Small intestine (tissue), 7 donors: ENCODE measurements at regions not wholly inside any gene's neighbourhood (a gene's known extent, or its start where the extent isn't known, plus 50 kb on each side); places are given as distances from the start of the nearest gene placed in this dataset.

Experiments used
- DNase-seq, 2 donors: peaks; one replicate each; pipeline versions ENCODE4 v3.0.0 to v3.0.0-alpha.2; 2013
- FAIRE-seq: peaks from 2 replicates; lab custom pipeline; 2012; peaks lifted over from hg19 to GRCh38; lab: Jason Lieb, UNC
- H3K27ac ChIP-seq, 3 donors: one replicate each; pipeline ENCODE4 v1.5.1; 2013; ENCODE audit warnings: low read length in 2 of 3, mild to moderate bottlenecking in 2 of 3, control low read depth in 1 of 3, inconsistent platforms in 1 of 3, low read depth in 1 of 3, moderate library complexity in 1 of 3
- H3K27me3 ChIP-seq, 3 donors: one replicate each; pipeline ENCODE4 v1.6.1; 2013; ENCODE audit warnings: low read length in 3 of 3, inconsistent platforms in 1 of 3; ENCODE audit not compliant: control insufficient read depth in 3 of 3, insufficient read depth in 3 of 3
- H3K36me3 ChIP-seq, 3 donors: one replicate each; pipeline ENCODE4 v1.6.1; 2013; ENCODE audit warnings: low read length in 3 of 3, inconsistent platforms in 1 of 3, low read depth in 1 of 3, mild to moderate bottlenecking in 1 of 3, moderate library complexity in 1 of 3; ENCODE audit not compliant: control insufficient read depth in 3 of 3, insufficient read depth in 2 of 3
- H3K4me1 ChIP-seq, 3 donors: one replicate each; pipeline ENCODE4 v1.6.1; 2013; ENCODE audit warnings: low read length in 2 of 3, inconsistent platforms in 1 of 3, low read depth in 1 of 3, mild to moderate bottlenecking in 1 of 3, moderate library complexity in 1 of 3; ENCODE audit not compliant: control insufficient read depth in 3 of 3, insufficient read depth in 2 of 3
- H3K4me3 ChIP-seq, 3 donors: one replicate each; pipeline ENCODE4 v1.5.1; 2013; ENCODE audit warnings: low read length in 3 of 3, control low read depth in 1 of 3, inconsistent platforms in 1 of 3, low read depth in 1 of 3, mild to moderate bottlenecking in 1 of 3, moderate library complexity in 1 of 3
- H3K9me3 ChIP-seq, 2 donors: one replicate each; pipeline ENCODE4 v1.6.1; 2013; ENCODE audit warnings: low read depth in 1 of 2, low read length in 1 of 2; ENCODE audit not compliant: control insufficient read depth in 2 of 2, insufficient read depth in 1 of 2
- WGBS, 3 donors: extraction: QIAGEN DNeasy Blood & Tissue Kit; methylation state at CpG; one replicate each; pipeline ENCODE4 v1.1.7; 2013; 5-methylcytosine and 5-hydroxymethylcytosine counted together
- donor health status: healthy with polysubstance abuse.
- donor health status: control.
- donor health status: control.
- donor health status: Bipolar disorder and iron deficiency.
- donor health status: healthy.

GRCh38 chr5:15131909-15132308 lies 260.3 kb upstream of the ANKH start:
- Histone ChIP-seq H3K27me3 (no peaks in the 10 kb centered on the region), H3K27ac (no peak overlapping the region), H3K4me1 (no peaks in the 10 kb centered on the region), H3K9me3 (no peaks in the 10 kb centered on the region), H3K4me3 (no peak overlapping the region), H3K36me3 (no peaks in the 10 kb centered on the region)
- DNase-seq (no peak), FAIRE-seq (no peak)
- WGBS, 3 donors, result 93 to 98% (median 95%) methylated on average over 5 of the region's 5 CpGs

- H3K4me1 ChIP-seq, result no peaks in the 10 kb centered on the region
- H3K4me3 ChIP-seq, result no peak overlapping the region
- H3K36me3 ChIP-seq, result no peaks in the 10 kb centered on the region
- DNase-seq (peak in 1 of 2 donors; percentile 8), FAIRE-seq (no peak)
- 47 to 70% (median 59%) methylated on average over 2 of the region's 2 CpGs for WGBS, 3 donors
- no peaks in the 10 kb centered on the region for H3K9me3 ChIP-seq
- no peaks in the 10 kb centered on the region for H3K27me3 ChIP-seq
- no peak overlapping the region for H3K27ac ChIP-seq
Measured at GRCh38 chr5:15124871-15125568, 253.4 kb upstream of the ANKH start.

- Histone ChIP-seq H3K27me3 (no peaks in the 10 kb centered on the region), H3K27ac (no peak overlapping the region), H3K4me3 (no peak overlapping the region), H3K36me3 (no peaks in the 10 kb centered on the region), H3K9me3 (no peaks in the 10 kb centered on the region), H3K4me1 (no peaks in the 10 kb centered on the region)
- 69 to 78% (median 77%) methylated on average over 3 of the region's 3 CpGs for WGBS, 3 donors
- FAIRE-seq (no peak), DNase-seq (no peak)
Measured at GRCh38 chr5:15124461-15124860, 252.9 kb upstream of the ANKH start.

- H3K27me3 ChIP-seq, result no peaks in the 10 kb centered on the region
- no peaks in the 10 kb centered on the region for H3K9me3 ChIP-seq
- H3K36me3 ChIP-seq, result no peaks in the 10 kb centered on the region
- no peak for FAIRE-seq
- H3K27ac ChIP-seq, result no peak overlapping the region
- no peak overlapping the region for H3K4me3 ChIP-seq
- DNase-seq, result no peak
- H3K4me1 ChIP-seq, result no peaks in the 10 kb centered on the region
- 50 to 53% (median 52%) methylated on average over 5 of the region's 5 CpGs for WGBS, 3 donors
Measured at GRCh38 chr5:15117688-15118087, 246.1 kb upstream of the ANKH start.

GRCh38 chr5:15116996-15117395 lies 245.4 kb upstream of the ANKH start:
- Histone ChIP-seq H3K4me3 (no peak overlapping the region), H3K27me3 (no peaks in the 10 kb centered on the region), H3K36me3 (no peaks in the 10 kb centered on the region), H3K4me1 (no peaks in the 10 kb centered on the region), H3K9me3 (no peaks in the 10 kb centered on the region), H3K27ac (no peak overlapping the region)
- FAIRE-seq, result no peak
- DNase-seq, result no peak
- 50 to 61% (median 57%) methylated on average over 5 of the region's 5 CpGs for WGBS, 3 donors

- 42 to 60% (median 56%) methylated on average over 2 of the region's 2 CpGs for WGBS, 3 donors
- no peaks in the 10 kb centered on the region for H3K36me3 ChIP-seq
- no peak overlapping the region for H3K27ac ChIP-seq
- no peaks in the 10 kb centered on the region for H3K27me3 ChIP-seq
- no peaks in the 10 kb centered on the region for H3K4me1 ChIP-seq
- no peak for FAIRE-seq
- DNase-seq, result no peak
- H3K4me3 ChIP-seq, result no peak overlapping the region
- no peaks in the 10 kb centered on the region for H3K9me3 ChIP-seq
Measured at GRCh38 chr5:15106530-15107283, 235.1 kb upstream of the ANKH start.

- 38 to 61% (median 54%) methylated on average over 2 of the region's 2 CpGs for WGBS, 3 donors
- no peaks in the 10 kb centered on the region for H3K36me3 ChIP-seq
- H3K9me3 ChIP-seq, result no peaks in the 10 kb centered on the region
- H3K27me3 ChIP-seq, result no peaks in the 10 kb centered on the region
- no peak for FAIRE-seq
- H3K4me3 ChIP-seq, result no peak overlapping the region
- H3K4me1 ChIP-seq, result no peaks in the 10 kb centered on the region
- no peak overlapping the region for H3K27ac ChIP-seq
- peak; percentile 45 to 53 for DNase-seq
Measured at GRCh38 chr5:15105799-15106393, 234.3 kb upstream of the ANKH start.

GRCh38 chr5:15103864-15104263 lies 232.3 kb upstream of the ANKH start:
- no peaks in the 10 kb centered on the region for H3K36me3 ChIP-seq
- no peak overlapping the region for H3K27ac ChIP-seq
- FAIRE-seq, result no peak
- DNase-seq, result no peak
- no peaks in the 10 kb centered on the region for H3K9me3 ChIP-seq
- H3K27me3 ChIP-seq, result no peaks in the 10 kb centered on the region
- 70 to 85% (median 72%) methylated on average over 3 of the region's 3 CpGs for WGBS, 3 donors
- no peaks in the 10 kb centered on the region for H3K4me1 ChIP-seq
- H3K4me3 ChIP-seq, result no peak overlapping the region
